ENCODE measurements at regions not wholly inside any gene's neighbourhood (a gene's known extent, or its start where the extent isn't known, plus 50 kb on each side); places are given as distances from the start of the nearest gene placed in this dataset.
"Not testable (repeated sequence)": the region's sequence is repeated elsewhere in the genome, so short reads cannot be mapped to it uniquely, and the experiment has no call there.

GRCh38 chr13:109398071-109398470 lies 388.3 kb downstream of the IRS2 start:
- H4K91ac ChIP-seq (ENCODE audit: insufficient read depth, low read depth, low read length); H2BK20ac ChIP-seq (ENCODE audit: low read depth, low read length); H2AK5ac ChIP-seq (ENCODE audit: low read depth, low read length); DNase-seq; H3K9me3 ChIP-seq (ENCODE audit: control insufficient read depth, insufficient read depth, low read length); H4K8ac ChIP-seq (ENCODE audit: low read depth in 2 of 2, low read length in 2 of 2); H3K9me1 ChIP-seq (ENCODE audit: insufficient read depth, low read length); H2AFZ ChIP-seq (replicated peaks; ENCODE audit: low read length, poor library complexity); H3K4me3 ChIP-seq (ENCODE audit: insufficient read depth, low read depth, low read length); H4K20me1 ChIP-seq (ENCODE audit: insufficient read depth, low read length); in situ Hi-C loops (cut with MboI; ENCODE audit: low sequenced_read_pairs); H3K36me3 ChIP-seq (ENCODE audit: control insufficient read depth, insufficient read depth, low read length); BruUV-seq (replicated peaks); POLR2A ChIA-PET (ENCODE audit: unreplicated experiment); H3K27ac ChIP-seq (ENCODE audit: insufficient read depth, low read length); H3K4me1 ChIP-seq (ENCODE audit: control insufficient read depth, insufficient read depth, low read length); H2BK5ac ChIP-seq (ENCODE audit: low read depth, low read length, poor library complexity, severe bottlenecking); H3K23ac ChIP-seq (ENCODE audit: low read depth, low read length); H3K18ac ChIP-seq (ENCODE audit: low read depth, low read length); H3K4ac ChIP-seq (ENCODE audit: low read depth, low read length); H3K4me2 ChIP-seq (ENCODE audit: low read depth, low read length); H3K14ac ChIP-seq (replicated peaks; ENCODE audit: low read depth, low read length); ATAC-seq (ENCODE audit: low read depth); H3K79me1 ChIP-seq (ENCODE audit: low read depth in 1 of 2, low read length in 2 of 2); H3K9ac ChIP-seq (ENCODE audit: low read depth, low read length); H3K56ac ChIP-seq (ENCODE audit: extremely low read depth, insufficient read depth, low read length); H2BK15ac ChIP-seq (ENCODE audit: low read depth, low read length); H3K27me3 ChIP-seq (ENCODE audit: control insufficient read depth, insufficient read depth, low read length); dilution Hi-C loops (cut with HindIII; ENCODE audit: low sequenced_read_pairs, unreplicated experiment); H4K5ac ChIP-seq (ENCODE audit: low read depth, low read length); H2AK9ac ChIP-seq (replicated peaks; ENCODE audit: low read depth, low read length, poor library complexity); H2BK120ac ChIP-seq (ENCODE audit: low read depth, low read length): not testable (repeated sequence)
- WGBS, 2 experiments (ENCODE audit: extremely low coverage in 2 of 2, insufficient read length in 1 of 2) = no CpG with 5 or more reads among the region's 5 CpGs
- CTCF ChIA-PET = interaction anchor here (0.6 kb wide), 1 partner anchor 1164 kb away, joined by 4 read pairs; the partner anchor contains the start of gene RAB20
- intact Hi-C loops (cut with micrococcal nuclease) = loop anchor here (10.0 kb wide), 1 partner anchor 227 kb away; no protein-coding TSS in a partner anchor

Measured in IMR-90 (cell line).